Panc1 (cell line): ENCODE measurements at regions not wholly inside any gene's neighbourhood (a gene's known extent, or its start where the extent isn't known, plus 50 kb on each side); places are given as distances from the start of the nearest gene placed in this dataset.

Experiments
- ATAC-seq: fragments of 200-7000 bp; cut with Tn5 transposase; 2 replicates; pipeline ENCODE4 v1.9.1; 2020; ENCODE audit warnings: mild to moderate bottlenecking, moderate library complexity
- BruUV-seq: library from RNA; stranded (reverse); fragments of 400-500 nt; replicated peaks from 2 replicates; lab custom pipeline; 2021; lab: Mats Ljungman, UMichigan
- CTCF ChIA-PET: fragments of 300-600 bp; sonication (Branson Sonifier 250); formaldehyde crosslinking; loops from one replicate; lab custom pipeline; 2022; ENCODE audit warnings: antibody characterized with exemption; lab: Charles Lee
- POLR2A ChIA-PET: fragments of 300-600 bp; sonication (Branson Sonifier 250); formaldehyde crosslinking; loops from one replicate; lab custom pipeline; 2022; ENCODE audit warnings: antibody characterized with exemption; lab: Charles Lee
- DNase-seq: peaks from one replicate; pipeline ENCODE4 v3.0.0-alpha.2; 2010; ENCODE audit warnings: low read depth, low spot score
- H3K27ac ChIP-seq: 2 replicates; pipeline ENCODE4 v1.5.1; 2011; ENCODE audit warnings: mild to moderate bottlenecking, low read length, inconsistent platforms
- H3K27me3 ChIP-seq: fragments of 200-500 bp; sonication (Bioruptor generic); 2 replicates; pipeline ENCODE4 v1.6.0; 2014; ENCODE audit warnings: low read length, inconsistent platforms; ENCODE audit not compliant: control insufficient read depth, insufficient read depth
- H3K36me3 ChIP-seq: fragments of 200-500 bp; sonication (Bioruptor generic); 2 replicates; pipeline ENCODE4 v1.5.1; 2014; ENCODE audit warnings: inconsistent platforms, mild to moderate bottlenecking, low read length, moderate library complexity; ENCODE audit not compliant: control insufficient read depth, insufficient read depth
- H3K4me1 ChIP-seq: 2 replicates; pipeline ENCODE4 v1.5.1; 2011; ENCODE audit warnings: inconsistent platforms, mild to moderate bottlenecking, low read length, moderate library complexity; ENCODE audit not compliant: control insufficient read depth, insufficient read depth
- H3K4me3 ChIP-seq, 2 experiments: 2 replicates each; pipeline ENCODE4 v1.5.1; 2011 to 2012; ENCODE audit warnings: low read depth in 2 of 2, low read length in 2 of 2, mild to moderate bottlenecking in 2 of 2, inconsistent platforms in 1 of 2, moderate library complexity in 1 of 2
- H3K9me3 ChIP-seq: fragments of 200-500 bp; sonication (Bioruptor generic); 2 replicates; pipeline ENCODE4 v1.5.1; 2014; ENCODE audit warnings: low read depth, mild to moderate bottlenecking, inconsistent platforms, low read length, moderate library complexity; ENCODE audit not compliant: control insufficient read depth, insufficient read depth
- CTCF ChIP-seq: fragments of 450-650 bp; IDR thresholded peaks from 2 replicates; pipeline ENCODE4 v1.5.1; 2017; ENCODE audit warnings: mild to moderate bottlenecking
- POLR2AphosphoS5 ChIP-seq: IDR thresholded peaks from 2 replicates; pipeline ENCODE4 v1.6.1; 2012; ENCODE audit warnings: mild to moderate bottlenecking, low read depth, low read length, moderate library complexity
- REST ChIP-seq, 2 experiments: IDR thresholded peaks; 2 replicates each; pipeline ENCODE4 v1.6.1; 2011 to 2012; ENCODE audit warnings: low read depth in 2 of 2, control low read depth in 1 of 2, low read length in 1 of 2, mild to moderate bottlenecking in 1 of 2, moderate library complexity in 1 of 2; ENCODE audit not compliant: insufficient read depth in 1 of 2
- SIN3A ChIP-seq: IDR thresholded peaks from 2 replicates; pipeline ENCODE4 v1.6.1; 2012; ENCODE audit warnings: low read depth, mild to moderate bottlenecking, low read length, moderate library complexity, borderline replicate concordance; ENCODE audit not compliant: insufficient read depth
- TCF7L2 ChIP-seq: IDR thresholded peaks from 2 replicates; pipeline ENCODE4 v1.6.1; 2011; ENCODE audit warnings: mild to moderate bottlenecking, low read depth, low read length, inconsistent platforms
- in situ Hi-C: cut with HindIII; loops from 2 replicates; pipeline ENCODE4 v1.10.0; 2016; ENCODE audit warnings: low sequenced_read_pairs, low pct_unique_long_range_greater_than_20kb
- intact Hi-C: fragments of 100-400 bp; cut with micrococcal nuclease; formaldehyde crosslinking; loops from one replicate; pipeline ENCODE4 v1.10.0; 2022; ENCODE audit not compliant: unreplicated experiment

GRCh38 chr9:106718936-106719335 lies 144.0 kb upstream of the ZNF462 start:
- ChIA-PET CTCF (no interaction called here), POLR2A (no interaction called here)
- Histone ChIP-seq H3K36me3 (no peaks in the 10 kb centered on the region), H3K4me1 (no peaks in the 10 kb centered on the region), H3K9me3 (no peaks in the 10 kb centered on the region), H3K27me3 (no peaks in the 10 kb centered on the region), H3K4me3 (no peak overlapping the region), H3K27ac (no peak overlapping the region)
- no peak for ATAC-seq
- TF ChIP-seq CTCF (no peak), REST (IDR thresholded peaks at IDR 0.05; ENCODE audit: insufficient read depth in 1 of 2, low read depth in 2 of 2, low read length in 1 of 2) (no peak), SIN3A (no peak), TCF7L2 (no peak), POLR2AphosphoS5 (no peak)
- in situ Hi-C loops = no loop called here
- intact Hi-C loops = no loop called here
- DNase-seq = no peak
- BruUV-seq = no TSS peak

- ChIA-PET CTCF (no interaction called here), POLR2A (no interaction called here)
- TF ChIP-seq SIN3A = no peak
- no peak for TF ChIP-seq POLR2AphosphoS5
- no peak for TF ChIP-seq REST (IDR thresholded peaks at IDR 0.05; ENCODE audit: insufficient read depth in 1 of 2, low read depth in 2 of 2, low read length in 1 of 2)
- no peak for TF ChIP-seq TCF7L2
- no peak for TF ChIP-seq CTCF
- Histone ChIP-seq H3K36me3 (no peaks in the 10 kb centered on the region), H3K4me3 (no peak overlapping the region), H3K27ac (no peak overlapping the region), H3K27me3 (no peaks in the 10 kb centered on the region), H3K4me1 (no peaks in the 10 kb centered on the region), H3K9me3 (no peaks in the 10 kb centered on the region)
- in situ Hi-C loops = no loop called here
- no peak for DNase-seq
- intact Hi-C loops = no loop called here
- BruUV-seq = no TSS peak
- no peak for ATAC-seq
Observed at GRCh38 chr9:106722051-106722753, 140.8 kb upstream of the ZNF462 start.
